DOHH2 (cell line): ENCODE measurements at regions not wholly inside any gene's neighbourhood (a gene's known extent, or its start where the extent isn't known, plus 50 kb on each side); places are given as distances from the start of the nearest gene placed in this dataset.

ENCODE experiments used
- H3F3A ChIP-seq: fragments of 200-600 bp; sonication (generic), shearing (Covaris generic); 2 replicates; pipeline ENCODE4 v1.6.0; 2016; ENCODE audit warnings: antibody characterized with exemption, mild to moderate bottlenecking; ENCODE audit not compliant: control insufficient read depth, insufficient read depth
- H3K27ac ChIP-seq: fragments of 200-600 bp; sonication (generic); 2 replicates; pipeline ENCODE4 v1.5.1; 2014; ENCODE audit warnings: low read depth, mild to moderate bottlenecking, low read length, moderate library complexity
- H3K27me3 ChIP-seq: fragments of 200-600 bp; sonication (generic); 2 replicates; pipeline ENCODE4 v1.6.1; 2014; ENCODE audit warnings: mild to moderate bottlenecking, low read length, mixed read lengths; ENCODE audit not compliant: control insufficient read depth
- H3K36me3 ChIP-seq: fragments of 200-600 bp; sonication (generic); 2 replicates; pipeline ENCODE4 v1.6.1; 2014; ENCODE audit warnings: mild to moderate bottlenecking, low read length, moderate library complexity, mixed read lengths; ENCODE audit not compliant: control insufficient read depth
- H3K4me1 ChIP-seq: fragments of 200-600 bp; sonication (generic); 2 replicates; pipeline ENCODE4 v1.6.1; 2014; ENCODE audit warnings: mild to moderate bottlenecking, low read length, mixed read lengths; ENCODE audit not compliant: control insufficient read depth
- H3K4me2 ChIP-seq: fragments of 200-600 bp; sonication (generic); 2 replicates; pipeline ENCODE4 v1.6.0; 2014; ENCODE audit warnings: mild to moderate bottlenecking, low read length, moderate library complexity
- H3K4me3 ChIP-seq: fragments of 200-600 bp; sonication (generic); 2 replicates; pipeline ENCODE4 v1.5.1; 2014; ENCODE audit warnings: mild to moderate bottlenecking, low read length, mixed read lengths
- H3K79me2 ChIP-seq: fragments of 200-600 bp; sonication (generic); 2 replicates; pipeline ENCODE4 v1.6.1; 2014; ENCODE audit warnings: mild to moderate bottlenecking, low read length, mixed read lengths; ENCODE audit not compliant: control insufficient read depth
- H3K9me2 ChIP-seq: fragments of 200-600 bp; sonication (generic); replicated peaks from 2 replicates; pipeline ENCODE4 v1.6.1; 2014; ENCODE audit warnings: mild to moderate bottlenecking, low read length, mixed read lengths; ENCODE audit not compliant: control insufficient read depth
- H3K9me3 ChIP-seq: fragments of 200-600 bp; sonication (generic); 2 replicates; pipeline ENCODE4 v1.6.1; 2014; ENCODE audit warnings: antibody characterized with exemption, low read length, mixed read lengths; ENCODE audit not compliant: control insufficient read depth, insufficient read depth
- H4K20me1 ChIP-seq: fragments of 200-600 bp; sonication (generic); 2 replicates; pipeline ENCODE4 v1.6.0; 2014; ENCODE audit warnings: low read depth, mild to moderate bottlenecking, antibody characterized with exemption, low read length, moderate library complexity; ENCODE audit not compliant: control insufficient read depth, insufficient read depth
- EZH2phosphoT487 ChIP-seq: fragments of 200-600 bp; sonication (generic); IDR thresholded peaks from 2 replicates; pipeline ENCODE4 v1.6.1; 2017; ENCODE audit warnings: borderline replicate concordance, mild to moderate bottlenecking, antibody characterized with exemption, low read length, moderate library complexity, mixed read lengths
- TF ChIP-seq, protein P1 (sequence below): fragments of 200-600 bp; sonication (generic); IDR thresholded peaks from one replicate; pipeline ENCODE4 v1.5.1; 2014; ENCODE audit warnings: antibody characterized with exemption, mild to moderate bottlenecking, low read depth, low read length; ENCODE audit not compliant: poor library complexity, severe bottlenecking

DNA sequence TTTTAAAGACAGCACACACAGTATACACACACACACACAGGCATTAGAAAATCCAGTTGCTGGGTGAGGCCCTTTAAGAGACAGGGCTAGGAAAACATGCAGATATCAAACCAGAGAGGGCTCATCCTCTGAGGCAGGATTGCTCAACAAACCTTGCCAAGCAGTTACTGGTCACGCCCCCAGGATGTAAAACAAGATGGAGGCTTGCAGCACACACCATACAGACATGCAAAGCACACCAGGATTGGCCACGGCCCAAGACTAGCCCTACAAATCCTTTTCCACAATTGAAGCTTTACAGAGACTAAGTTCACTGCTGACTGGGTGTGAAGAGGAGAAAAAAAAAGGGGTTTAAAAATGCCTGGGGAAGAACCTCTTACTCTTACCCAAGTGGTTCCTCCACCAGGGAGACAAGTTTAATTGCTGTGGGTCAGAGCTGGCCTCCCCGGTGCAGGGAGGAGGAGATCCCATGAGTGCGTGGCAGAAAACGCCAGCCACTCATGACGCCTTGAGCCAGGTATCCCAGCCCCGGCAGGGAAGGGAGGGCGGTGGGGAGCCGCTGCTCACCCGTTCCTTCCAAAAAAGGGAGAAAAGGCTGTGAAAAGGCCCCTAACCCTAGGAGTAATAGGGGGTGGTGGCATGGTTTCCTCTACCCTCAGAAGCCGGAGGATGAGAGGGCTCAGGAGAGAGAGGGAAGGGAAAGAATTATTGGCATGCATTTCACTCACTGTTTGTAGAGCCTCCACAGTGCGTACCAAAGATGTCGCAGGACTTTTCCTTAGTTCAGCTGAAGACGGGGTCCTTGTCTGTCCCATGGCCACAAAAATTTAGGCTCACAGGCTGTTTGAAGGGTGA lies 594.6 kb upstream of the ZP4 start:
- no peaks in the 10 kb centered on the region for H3K9me3 ChIP-seq
- no peaks in the 10 kb centered on the region for H4K20me1 ChIP-seq
- H3K4me2 ChIP-seq, result no peak overlapping the region
- H3K9me2 ChIP-seq, result no peaks in the 10 kb centered on the region
- TF ChIP-seq, protein P1, sequence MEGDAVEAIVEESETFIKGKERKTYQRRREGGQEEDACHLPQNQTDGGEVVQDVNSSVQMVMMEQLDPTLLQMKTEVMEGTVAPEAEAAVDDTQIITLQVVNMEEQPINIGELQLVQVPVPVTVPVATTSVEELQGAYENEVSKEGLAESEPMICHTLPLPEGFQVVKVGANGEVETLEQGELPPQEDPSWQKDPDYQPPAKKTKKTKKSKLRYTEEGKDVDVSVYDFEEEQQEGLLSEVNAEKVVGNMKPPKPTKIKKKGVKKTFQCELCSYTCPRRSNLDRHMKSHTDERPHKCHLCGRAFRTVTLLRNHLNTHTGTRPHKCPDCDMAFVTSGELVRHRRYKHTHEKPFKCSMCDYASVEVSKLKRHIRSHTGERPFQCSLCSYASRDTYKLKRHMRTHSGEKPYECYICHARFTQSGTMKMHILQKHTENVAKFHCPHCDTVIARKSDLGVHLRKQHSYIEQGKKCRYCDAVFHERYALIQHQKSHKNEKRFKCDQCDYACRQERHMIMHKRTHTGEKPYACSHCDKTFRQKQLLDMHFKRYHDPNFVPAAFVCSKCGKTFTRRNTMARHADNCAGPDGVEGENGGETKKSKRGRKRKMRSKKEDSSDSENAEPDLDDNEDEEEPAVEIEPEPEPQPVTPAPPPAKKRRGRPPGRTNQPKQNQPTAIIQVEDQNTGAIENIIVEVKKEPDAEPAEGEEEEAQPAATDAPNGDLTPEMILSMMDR, result no peak
- no peak for TF ChIP-seq EZH2phosphoT487
- H3K36me3 ChIP-seq, result no peaks in the 10 kb centered on the region
- no peaks in the 10 kb centered on the region for H3K79me2 ChIP-seq
- no peaks in the 10 kb centered on the region for H3F3A ChIP-seq
- H3K27me3 ChIP-seq, result no peaks in the 10 kb centered on the region
- no peaks in the 10 kb centered on the region for H3K4me1 ChIP-seq
- no peak overlapping the region for H3K27ac ChIP-seq
- H3K4me3 ChIP-seq, result no peak overlapping the region

DNA sequence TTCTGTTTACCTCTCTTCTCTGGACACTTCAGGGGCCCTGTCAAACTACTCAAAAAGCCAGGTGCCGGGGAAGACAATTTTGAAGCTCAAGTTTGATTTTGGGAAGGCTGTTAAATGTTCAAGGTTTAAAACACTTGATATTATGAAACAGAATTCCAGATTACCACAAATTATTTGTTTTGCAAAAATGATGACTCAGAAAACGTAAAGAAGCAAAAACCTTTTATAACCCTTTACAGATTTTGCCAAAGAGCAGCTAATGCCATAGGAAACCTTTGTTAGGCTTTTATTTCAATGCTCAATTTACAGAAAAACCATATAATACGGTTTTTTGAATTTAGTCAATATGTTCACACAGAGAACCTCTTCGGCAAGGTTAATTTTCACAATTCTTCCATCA lies 593.4 kb upstream of the ZP4 start:
- TF ChIP-seq, protein P1, result no peak
- no peak for TF ChIP-seq EZH2phosphoT487
- no peak overlapping the region for H3K27ac ChIP-seq

DNA sequence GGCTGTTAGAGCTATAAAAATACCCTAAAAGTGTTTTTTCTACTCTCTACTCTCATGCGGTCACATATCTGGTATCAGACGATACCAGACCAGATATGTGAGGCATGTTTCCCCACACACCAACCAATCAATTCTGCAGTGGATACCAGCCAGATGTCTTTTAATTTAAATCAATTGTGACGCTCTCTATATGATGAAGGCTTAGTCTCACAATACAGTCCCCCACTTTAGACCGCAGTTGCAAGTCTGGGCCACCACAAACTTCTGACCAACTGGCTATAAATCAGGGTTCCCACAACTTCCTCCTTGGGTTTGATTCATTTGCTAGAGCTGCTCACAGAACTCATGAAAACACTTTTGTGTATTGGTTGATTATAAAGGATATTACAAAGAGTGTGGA lies 586.1 kb upstream of the ZP4 start:
- Histone ChIP-seq H3K79me2 (no peaks in the 10 kb centered on the region), H3K36me3 (no peaks in the 10 kb centered on the region), H3K4me1 (no peaks in the 10 kb centered on the region), H3K27me3 (no peaks in the 10 kb centered on the region), H3F3A (no peaks in the 10 kb centered on the region), H3K4me3 (no peak overlapping the region), H3K9me3 (no peaks in the 10 kb centered on the region), H3K27ac (no peak overlapping the region), H4K20me1 (no peaks in the 10 kb centered on the region), H3K4me2 (no peak overlapping the region), H3K9me2 (no peaks in the 10 kb centered on the region)
- no peak for TF ChIP-seq EZH2phosphoT487
- TF ChIP-seq, protein P1, result no peak

More for the DNA sequence above, 593.4 kb upstream of the ZP4 start:
- H3K36me3 ChIP-seq, result no peaks in the 10 kb centered on the region
- H3K27me3 ChIP-seq, result no peaks in the 10 kb centered on the region
- no peaks in the 10 kb centered on the region for H3F3A ChIP-seq
- H3K9me2 ChIP-seq, result no peaks in the 10 kb centered on the region
- no peak overlapping the region for H3K4me3 ChIP-seq
- no peaks in the 10 kb centered on the region for H3K79me2 ChIP-seq
- H3K4me1 ChIP-seq, result no peaks in the 10 kb centered on the region
- no peaks in the 10 kb centered on the region for H3K9me3 ChIP-seq
- no peaks in the 10 kb centered on the region for H4K20me1 ChIP-seq
- H3K4me2 ChIP-seq, result no peak overlapping the region
